H1 (cell line): ENCODE measurements at regions not wholly inside any gene's neighbourhood (a gene's known extent, or its start where the extent isn't known, plus 50 kb on each side); places are given as distances from the start of the nearest gene placed in this dataset.

Source experiments
- CTCF ChIA-PET: fragments of 300-600 bp; sonication (Branson Sonifier 250); formaldehyde crosslinking; loops from one replicate; lab custom pipeline; 2021; ENCODE audit not compliant: partially characterized antibody; lab: Charles Lee
- POLR2A ChIA-PET: fragments of 300-600 bp; sonication (Branson Sonifier 250); formaldehyde crosslinking; loops from one replicate; lab custom pipeline; 2021; ENCODE audit warnings: inconsistent platforms; ENCODE audit not compliant: partially characterized antibody; lab: Charles Lee
- DNase-seq, 2 experiments: peaks; one replicate each; pipeline versions ENCODE4 v3.0.0 to v3.0.0-alpha.2; 2010 to 2022; ENCODE audit warnings: low spot score in 2 of 2, low read depth in 1 of 2, mixed read lengths in 1 of 2
- FAIRE-seq: peaks from 2 replicates; lab custom pipeline; 2011; peaks lifted over from hg19 to GRCh38; lab: Jason Lieb, UNC
- H2AFZ ChIP-seq: 2 replicates; pipeline ENCODE4 v1.8.1; 2012; ENCODE audit warnings: low read length, inconsistent platforms
- H2AK5ac ChIP-seq: 2 replicates; pipeline ENCODE4 v1.6.1; 2013; ENCODE audit warnings: low read depth, low read length
- H2BK120ac ChIP-seq: replicated peaks from 2 replicates; pipeline ENCODE3; 2013; ENCODE audit warnings: low read depth, low read length, inconsistent platforms
- H2BK12ac ChIP-seq: 2 replicates; pipeline ENCODE4 v1.6.1; 2013; ENCODE audit warnings: low read depth, low read length
- H2BK15ac ChIP-seq: 2 replicates; pipeline ENCODE4 v1.6.1; 2013; ENCODE audit warnings: low read length
- H2BK20ac ChIP-seq: 2 replicates; pipeline ENCODE4 v1.6.1; 2013; ENCODE audit warnings: low read length
- H2BK5ac ChIP-seq: 2 replicates; pipeline ENCODE4 v1.6.1; 2013; ENCODE audit warnings: low read depth, low read length
- H3K14ac ChIP-seq: 2 replicates; pipeline ENCODE4 v1.6.1; 2013; ENCODE audit warnings: inconsistent platforms; ENCODE audit not compliant: insufficient read length
- H3K18ac ChIP-seq: 2 replicates; pipeline ENCODE4 v1.6.1; 2013; ENCODE audit warnings: low read length; ENCODE audit errors: extremely low read depth
- H3K23ac ChIP-seq: 2 replicates; pipeline ENCODE4 v1.6.1; 2013; ENCODE audit warnings: inconsistent platforms; ENCODE audit not compliant: insufficient read length
- H3K23me2 ChIP-seq: 2 replicates; pipeline ENCODE4 v1.6.1; 2013; ENCODE audit warnings: low read depth, low read length
- H3K27ac ChIP-seq: 2 replicates; pipeline ENCODE4 v1.6.1; 2011; ENCODE audit warnings: low read depth, low read length, inconsistent platforms
- H3K27me3 ChIP-seq, 4 experiments: replicated peaks in 1 of 4; 1 replicate in 1 of 4; 2 replicates in 3 of 4; pipeline versions ENCODE4 v1.6.1 to v1.8.1; 2011 to 2013; ENCODE audit warnings: low read length in 3 of 4, mild to moderate bottlenecking in 3 of 4, inconsistent platforms in 2 of 4, mixed read lengths in 2 of 4, moderate library complexity in 1 of 4; ENCODE audit not compliant: control insufficient read depth in 3 of 4, insufficient read depth in 3 of 4; ENCODE audit errors: extremely low read depth in 1 of 4
- H3K36me3 ChIP-seq, 4 experiments: 2 replicates each; pipeline versions ENCODE4 v1.6.1 to v1.8.1; 2011 to 2013; ENCODE audit warnings: mild to moderate bottlenecking in 4 of 4, low read length in 3 of 4, moderate library complexity in 2 of 4, control low read depth in 1 of 4, inconsistent platforms in 1 of 4; ENCODE audit not compliant: insufficient read depth in 4 of 4, control insufficient read depth in 2 of 4
- H3K4ac ChIP-seq: replicated peaks from 2 replicates; pipeline ENCODE3; 2013; ENCODE audit warnings: low read length, low read depth, mixed read lengths, inconsistent platforms; ENCODE audit not compliant: insufficient read length
- H3K4me1 ChIP-seq, 4 experiments: replicated peaks in 1 of 4; 1 replicate in 1 of 4; 2 replicates in 3 of 4; pipeline versions ENCODE4 v1.6.1 to v1.8.1; 2011 to 2013; ENCODE audit warnings: low read length in 3 of 4, inconsistent platforms in 2 of 4, mixed read lengths in 1 of 4; ENCODE audit not compliant: insufficient read depth in 4 of 4, control insufficient read depth in 3 of 4
- H3K4me2 ChIP-seq, 2 experiments: 2 replicates each; pipeline versions ENCODE4 v1.6.1 to v1.8.1; 2011 to 2013; ENCODE audit warnings: low read depth in 2 of 2, low read length in 2 of 2, control low read depth in 1 of 2, inconsistent platforms in 1 of 2, mild to moderate bottlenecking in 1 of 2; ENCODE audit not compliant: insufficient read depth in 1 of 2
- H3K4me3 ChIP-seq, 4 experiments: fragments of 200-600, 300-600 bp in 1 of 4; sonication (generic), shearing (Covaris generic), sonication (Bioruptor Twin) in 1 of 4; 2 replicates each; pipeline versions ENCODE4 v1.5.1 to v1.8.1; 2011 to 2016; ENCODE audit warnings: low read length in 4 of 4, low read depth in 3 of 4, control low read depth in 2 of 4, inconsistent platforms in 2 of 4, mild to moderate bottlenecking in 2 of 4, mixed read lengths in 1 of 4, moderate library complexity in 1 of 4; ENCODE audit not compliant: insufficient read depth in 2 of 4; ENCODE audit errors: extremely low read depth in 1 of 4
- H3K56ac ChIP-seq: replicated peaks from 2 replicates; pipeline ENCODE3; 2013; ENCODE audit warnings: low read depth, mild to moderate bottlenecking, mixed read lengths, low read length, inconsistent platforms; ENCODE audit not compliant: insufficient read length
- H3K79me1 ChIP-seq: 2 replicates; pipeline ENCODE4 v1.6.1; 2013; ENCODE audit warnings: low read depth, low read length, control low read depth
- H3K79me2 ChIP-seq, 2 experiments: 2 replicates each; pipeline versions ENCODE4 v1.6.1 to v1.8.1; 2012 to 2013; ENCODE audit warnings: low read length in 2 of 2, mild to moderate bottlenecking in 2 of 2, inconsistent platforms in 1 of 2; ENCODE audit not compliant: insufficient read depth in 2 of 2, control insufficient read depth in 1 of 2
- H3K9ac ChIP-seq, 4 experiments: replicated peaks in 1 of 4; 1 replicate in 1 of 4; 2 replicates in 3 of 4; pipeline versions ENCODE4 v1.6.1 to v1.8.1; 2011 to 2013; ENCODE audit warnings: low read depth in 3 of 4, low read length in 3 of 4, control low read depth in 2 of 4, mild to moderate bottlenecking in 2 of 4, moderate library complexity in 2 of 4, inconsistent platforms in 1 of 4; ENCODE audit errors: extremely low read depth in 1 of 4
- H3K9me3 ChIP-seq, 2 experiments: 2 replicates each; pipeline versions ENCODE4 v1.6.1 to v1.8.1; 2012 to 2013; ENCODE audit warnings: mild to moderate bottlenecking in 2 of 2, moderate library complexity in 2 of 2, control low read depth in 1 of 2, inconsistent platforms in 1 of 2, low read depth in 1 of 2, low read length in 1 of 2, mixed read lengths in 1 of 2; ENCODE audit not compliant: insufficient read depth in 2 of 2
- H4K20me1 ChIP-seq, 2 experiments: replicated peaks in 1 of 2; 2 replicates each; pipeline versions ENCODE3 to v1.8.1; 2011 to 2013; ENCODE audit warnings: inconsistent platforms in 2 of 2, low read length in 2 of 2, mild to moderate bottlenecking in 1 of 2; ENCODE audit not compliant: insufficient read depth in 2 of 2, control insufficient read depth in 1 of 2
- H4K5ac ChIP-seq: 2 replicates; pipeline ENCODE4 v1.6.1; 2013; ENCODE audit warnings: low read length, low read depth, mixed read lengths, inconsistent platforms; ENCODE audit not compliant: insufficient read length
- H4K8ac ChIP-seq: 2 replicates; pipeline ENCODE4 v1.8.0; 2013; ENCODE audit warnings: mild to moderate bottlenecking, moderate library complexity, low read length, inconsistent platforms; ENCODE audit not compliant: insufficient read depth; ENCODE audit errors: extremely low read depth
- H4K91ac ChIP-seq: replicated peaks from 2 replicates; pipeline ENCODE3; 2013; ENCODE audit warnings: low read length, mixed read lengths, inconsistent platforms; ENCODE audit not compliant: insufficient read length
- ASH2L ChIP-seq: fragments of 200-600, 300-600 bp; sonication (generic); IDR thresholded peaks from one replicate; pipeline ENCODE4 v1.7.1; 2017; ENCODE audit warnings: low read length
- CBX8 ChIP-seq: fragments of 300-800, 300-1000 bp; sonication (generic); IDR thresholded peaks from 2 replicates; pipeline ENCODE4 v1.7.1; 2016; ENCODE audit warnings: low read depth, low read length, borderline replicate concordance
- CEBPB ChIP-seq: IDR thresholded peaks from 2 replicates; pipeline ENCODE4 v1.6.1; 2012; ENCODE audit warnings: low read depth, low read length
- EP300 ChIP-seq, 2 experiments: IDR thresholded peaks; 1 replicate in 1 of 2; 2 replicates in 1 of 2; pipeline ENCODE4 v1.6.1; 2011 to 2012; ENCODE audit warnings: low read depth in 2 of 2, low read length in 2 of 2, mild to moderate bottlenecking in 2 of 2, borderline replicate concordance in 1 of 2, inconsistent platforms in 1 of 2, moderate library complexity in 1 of 2
- GTF2F1 ChIP-seq: IDR thresholded peaks from 2 replicates; pipeline ENCODE4 v1.6.1; 2012; ENCODE audit warnings: low read depth, low read length, improper control_type of control experiment, borderline replicate concordance
- KDM5A ChIP-seq: fragments of 200-600 bp; IDR thresholded peaks from 2 replicates; pipeline ENCODE4 v1.7.1; 2012; ENCODE audit warnings: mild to moderate bottlenecking, low read length, inconsistent platforms, mixed read lengths
- SP4 ChIP-seq: IDR thresholded peaks from 2 replicates; pipeline ENCODE4 v1.6.1; 2012; ENCODE audit warnings: low read length, inconsistent platforms
- TCF12 ChIP-seq: IDR thresholded peaks from 2 replicates; pipeline ENCODE4 v1.6.1; 2011; ENCODE audit warnings: low read depth, mild to moderate bottlenecking, low read length
- TEAD4 ChIP-seq: IDR thresholded peaks from 2 replicates; pipeline ENCODE4 v1.6.1; 2012; ENCODE audit warnings: low read depth, low read length, inconsistent platforms, mixed read lengths
- ZNF274 ChIP-seq: IDR thresholded peaks from 2 replicates; pipeline ENCODE4 v1.7.0; 2012; ENCODE audit warnings: low read length, borderline replicate concordance; ENCODE audit errors: extremely low read depth
- WGBS, 2 experiments: shearing (Covaris generic) in 1 of 2; methylation state at CpG; one replicate each; pipeline versions ENCODE4 v1.1.6 to v1.1.7; 2013 to 2015; ENCODE audit warnings: low lambda C conversion rate in 2 of 2, mixed read lengths in 2 of 2, inconsistent platforms in 1 of 2, low coverage in 1 of 2, missing lambda C conversion rate in 1 of 2; ENCODE audit not compliant: insufficient replicate concordance in 2 of 2, insufficient coverage in 1 of 2, insufficient read length in 1 of 2; ENCODE audit errors: extremely low coverage in 1 of 2, missing lambda C conversion rate in 1 of 2; 5-methylcytosine and 5-hydroxymethylcytosine counted together

GRCh38 chr6:27130668-27131428 is 116.7 kb upstream of the PRSS16 start:
- H3K9me3 ChIP-seq = no peaks in the 10 kb centered on the region
- FAIRE-seq = no peak
- TF ChIP-seq TCF12 (no peak), EP300 (IDR thresholded peaks at IDR 0.05; ENCODE audit: borderline replicate concordance in 1 of 2, low read depth in 2 of 2, low read length in 2 of 2) (no peak), CEBPB (no peak), GTF2F1 (no peak), ASH2L (no peak), KDM5A (no peak), SP4 (no peak), ZNF274 (no peak), TEAD4 (no peak), CBX8 (no peak)

More at GRCh38 chr6:27130668-27131428, 116.7 kb upstream of the PRSS16 start:
- Histone ChIP-seq H3K9ac (peak overlapping the region in 3 of 4 experiments; percentile 32 to 60 (median 54); a peak in 3 of 7 replicates), H3K18ac (no peak overlapping the region), H3K27ac (no peak overlapping the region), H2AFZ (no peak overlapping the region), H3K27me3 (no peaks in the 10 kb centered on the region), H3K4me1 (peaks cover 0 to 2% (median 0%) of the 10 kb centered on the region in 4 experiments; a peak in 2 of 7 replicates), H4K20me1 (no peaks in the 10 kb centered on the region), H3K79me2 (peaks cover 0 to 7% of the 10 kb centered on the region in 2 experiments; a peak in 1 of 4 replicates), H3K14ac (no peak overlapping the region), H3K4me2 (peak overlapping the region; percentile 75 to 97), H4K91ac (no peak overlapping the region), H2BK5ac (no peak overlapping the region), H3K23ac (no peak overlapping the region), H2AK5ac (no peak overlapping the region), H3K36me3 (no peaks in the 10 kb centered on the region; a peak in 1 of 8 replicates), H2BK15ac (no peak overlapping the region), H2BK120ac (no peak overlapping the region), H3K23me2 (peaks cover 10% of the 10 kb centered on the region), H3K4ac (no peak overlapping the region), H3K79me1 (no peaks in the 10 kb centered on the region), H2BK12ac (no peak overlapping the region), H3K56ac (no peak overlapping the region), H2BK20ac (no peak overlapping the region), H4K5ac (peak overlapping the region; percentile 32), H4K8ac (no peak overlapping the region), H3K4me3 (peak overlapping the region; percentile 86 to 91 (median 90))
- WGBS, 2 experiments = 42% methylated on average over 7 of the region's 7 CpGs; no CpG with 5 or more reads in 1 of the 2 experiments
- DNase-seq = no peak
- CTCF ChIA-PET = interaction anchor here (0.7 to 1.7 kb wide), 3 partner anchors 14 to 28 kb away, joined by 3 to 4 read pairs (median 3); no protein-coding TSS in a partner anchor
- POLR2A ChIA-PET = interaction anchor here (0.8 to 9.6 kb wide), 19 partner anchors 8 to 1005 kb away, joined by 3 to 824 read pairs (median 47); a partner anchor contains a TSS
